Medulla oblongata (tissue), 1 donor: ENCODE measurements at regions not wholly inside any gene's neighbourhood (a gene's known extent, or its start where the extent isn't known, plus 50 kb on each side); places are given as distances from the start of the nearest gene placed in this dataset.

ENCODE experiments used
- DNase-seq: peaks from one replicate; pipeline ENCODE4 v3.0.0-alpha.2; 2015; ENCODE audit errors: extremely low spot score

- no peak for DNase-seq
Measured at GRCh38 chr1:25081496-25081895, 150.8 kb downstream of the SYF2 start.

GRCh38 chr1:25080294-25081209 is 150.5 kb upstream of the RUNX3 start:
- peak; percentile 56 for DNase-seq

- DNase-seq, result no peak
Measured at GRCh38 chr1:25079048-25079447, 149.0 kb upstream of the RUNX3 start.

DNA sequence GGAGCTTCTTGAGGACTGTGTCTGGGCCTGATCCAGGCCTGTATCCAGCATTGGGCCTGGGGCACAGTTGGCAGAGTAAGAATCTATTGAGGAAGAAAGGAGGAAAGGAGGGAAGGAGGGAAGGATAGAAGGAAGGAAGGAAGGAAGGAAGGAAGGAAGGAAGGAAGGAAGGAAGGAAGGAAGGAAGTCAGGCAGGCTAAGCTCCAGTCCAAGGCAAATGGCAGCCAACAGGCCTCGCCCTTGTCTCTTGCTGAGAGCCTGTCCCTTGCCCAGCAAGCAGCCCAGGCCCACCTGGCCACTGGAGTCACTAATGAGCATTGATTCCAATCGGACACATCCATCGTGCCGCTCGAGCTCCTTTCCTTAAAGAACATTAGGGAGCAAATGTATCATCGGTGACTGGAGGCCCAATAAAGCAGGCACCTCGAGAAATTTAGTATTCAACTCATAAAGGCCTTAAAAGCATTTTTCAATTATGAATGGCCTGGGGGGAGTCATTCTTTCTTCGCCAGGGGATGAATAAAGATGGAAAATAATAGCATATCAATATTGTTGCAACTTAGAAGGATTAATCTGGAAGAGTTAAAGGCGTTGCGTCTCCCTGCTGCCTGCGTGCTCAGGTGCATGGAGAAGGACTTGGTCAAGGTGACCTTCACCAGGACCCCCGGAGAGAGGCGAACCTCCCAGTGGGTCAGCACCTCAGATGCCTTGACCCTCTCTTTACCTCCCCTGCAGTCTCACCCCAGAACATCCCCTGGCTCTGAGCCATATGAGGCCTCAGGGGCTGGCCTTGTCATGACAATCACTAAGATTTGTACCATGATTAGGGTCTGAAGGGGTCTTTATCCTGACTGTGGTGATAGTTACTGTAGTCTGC is 144.5 kb upstream of the RUNX3 start:
- no peak for DNase-seq

- no peak for DNase-seq
Measured at GRCh38 chr1:25073640-25074270, 143.7 kb upstream of the RUNX3 start.

DNA sequence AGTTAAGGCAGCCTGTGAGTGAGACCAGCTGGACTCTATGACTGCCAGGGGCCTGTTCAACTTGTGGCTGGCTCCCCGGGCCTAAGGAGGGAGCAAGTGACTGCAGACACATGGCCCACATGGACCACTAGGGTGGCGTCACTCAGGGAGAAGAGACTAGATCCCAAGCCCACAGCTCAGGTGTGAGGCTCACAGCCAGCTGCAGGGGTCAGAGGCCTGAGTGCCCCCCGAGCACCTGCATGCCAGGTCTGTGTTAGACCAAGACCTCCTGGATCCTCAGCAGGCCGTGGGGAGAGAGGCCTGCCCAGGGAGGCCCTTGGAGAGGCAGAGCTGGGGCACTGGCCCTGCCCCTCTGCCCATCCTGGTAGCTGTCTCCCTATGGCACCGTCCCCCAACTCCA is 142.4 kb upstream of the RUNX3 start:
- DNase-seq, result no peak

DNA sequence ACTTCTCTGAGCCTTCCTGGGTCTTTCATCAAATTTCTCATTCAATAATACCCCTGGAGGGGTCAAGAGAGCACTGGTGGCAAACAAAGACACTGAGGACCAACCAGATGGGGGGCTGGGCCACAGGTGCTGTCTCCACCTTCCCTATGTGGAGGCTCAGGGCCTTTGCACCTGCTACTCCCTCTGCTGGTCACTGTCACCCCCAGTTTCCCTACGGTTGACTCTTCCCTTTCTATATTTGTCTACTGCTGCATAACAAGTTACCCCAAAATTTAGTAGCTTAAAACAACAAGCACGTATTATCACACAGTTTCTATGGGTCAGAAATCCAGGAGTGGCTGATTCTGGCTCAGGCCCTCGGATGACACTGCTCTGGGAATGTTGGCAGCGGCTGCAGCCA is 138.8 kb upstream of the RUNX3 start:
- DNase-seq, result no peak

- no peak for DNase-seq
Measured at GRCh38 chr1:25068316-25068715, 138.2 kb upstream of the RUNX3 start.

DNA sequence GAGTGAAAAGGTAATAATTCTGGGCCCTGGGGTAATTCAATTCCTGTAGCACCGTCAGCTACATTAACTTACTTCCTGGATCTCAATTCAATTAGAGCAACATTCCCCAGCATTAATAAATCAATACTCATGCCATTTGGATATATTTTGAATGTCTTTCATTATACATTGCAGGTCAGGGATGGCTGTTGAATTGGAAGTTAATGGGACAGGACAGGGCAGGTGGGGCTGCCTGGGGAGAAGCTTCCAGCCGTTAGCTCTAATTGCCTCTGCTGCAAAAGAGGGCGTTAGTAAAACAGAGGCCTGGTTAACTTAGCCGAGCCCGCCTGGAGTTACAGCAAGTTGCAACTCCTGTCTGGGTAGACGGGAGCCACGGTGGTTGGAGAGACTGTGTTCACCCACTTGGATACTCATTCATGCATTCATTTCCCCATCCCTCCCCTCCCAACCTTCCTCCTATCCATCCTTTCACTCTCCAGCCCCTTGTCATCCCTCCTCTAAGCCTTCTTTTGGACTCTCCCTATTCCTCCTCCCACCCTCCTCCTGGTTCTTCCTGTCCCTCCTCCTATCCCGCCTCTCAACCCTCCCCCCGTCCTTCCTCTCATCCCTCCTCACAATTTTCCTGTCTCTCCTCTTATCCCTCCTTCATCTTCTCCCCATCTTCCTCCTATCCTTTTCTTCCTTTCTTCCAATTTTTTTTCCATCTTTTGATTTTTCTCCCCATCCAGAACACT is 137.6 kb upstream of the RUNX3 start:
- DNase-seq, result no peak

DNA sequence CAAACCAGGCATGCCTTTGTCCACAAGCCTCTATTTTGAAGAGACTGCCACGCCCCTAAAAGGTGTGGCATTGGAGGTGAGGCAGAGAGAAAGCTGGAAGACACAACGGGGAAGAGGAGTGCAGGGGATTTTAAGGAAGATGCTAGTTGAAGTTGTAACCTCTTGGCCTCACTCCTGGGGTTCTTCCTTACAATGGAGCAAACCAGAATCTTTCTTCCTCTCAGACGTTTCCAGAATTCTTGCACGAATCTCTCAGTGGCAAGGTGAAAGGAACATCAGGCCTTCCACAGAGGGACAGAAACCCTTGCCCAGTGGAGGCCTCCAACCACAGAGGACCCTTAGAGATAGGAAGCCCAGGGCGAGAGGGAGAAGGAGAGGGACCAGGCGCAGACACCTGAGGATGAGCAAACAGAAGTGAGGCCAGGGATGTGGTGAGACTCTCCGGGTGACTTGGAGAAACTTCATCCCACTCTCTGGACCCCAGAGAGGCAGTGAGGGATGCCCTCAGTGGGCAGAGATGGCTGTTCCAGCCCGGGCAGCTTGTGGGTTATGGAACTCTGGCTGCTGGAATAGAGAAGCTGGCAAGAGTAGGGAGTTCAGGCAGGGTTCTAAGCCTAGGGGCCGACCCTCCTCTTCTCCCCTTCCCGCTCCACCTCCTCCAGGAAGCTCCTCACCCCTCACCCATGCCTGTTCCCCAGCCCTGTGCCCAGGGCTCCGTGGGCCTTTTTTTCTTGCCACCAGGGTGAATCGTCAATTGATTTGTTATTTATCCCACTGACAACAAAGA is 136.8 kb upstream of the RUNX3 start:
- no peak for DNase-seq

DNA sequence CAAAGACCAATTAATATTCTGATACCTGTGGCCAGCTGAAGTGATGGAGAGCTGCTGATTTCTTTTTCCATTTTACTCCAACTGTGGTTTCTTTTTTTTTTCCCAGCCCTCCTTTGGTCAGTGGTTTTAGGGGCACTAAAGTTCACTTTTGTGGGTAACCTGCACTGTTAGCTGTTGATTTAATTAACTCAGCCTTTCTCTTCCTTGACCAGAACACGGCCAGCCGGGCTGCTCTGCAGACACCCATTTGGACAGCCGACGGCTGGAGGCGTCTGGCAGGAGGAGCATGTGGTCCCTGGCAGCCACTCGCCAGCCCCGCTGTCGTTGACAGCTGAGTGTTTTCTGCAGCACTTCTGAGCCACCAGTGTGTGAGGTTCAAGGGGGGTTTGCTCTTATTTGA is 136.2 kb upstream of the RUNX3 start:
- DNase-seq, result no peak

DNA sequence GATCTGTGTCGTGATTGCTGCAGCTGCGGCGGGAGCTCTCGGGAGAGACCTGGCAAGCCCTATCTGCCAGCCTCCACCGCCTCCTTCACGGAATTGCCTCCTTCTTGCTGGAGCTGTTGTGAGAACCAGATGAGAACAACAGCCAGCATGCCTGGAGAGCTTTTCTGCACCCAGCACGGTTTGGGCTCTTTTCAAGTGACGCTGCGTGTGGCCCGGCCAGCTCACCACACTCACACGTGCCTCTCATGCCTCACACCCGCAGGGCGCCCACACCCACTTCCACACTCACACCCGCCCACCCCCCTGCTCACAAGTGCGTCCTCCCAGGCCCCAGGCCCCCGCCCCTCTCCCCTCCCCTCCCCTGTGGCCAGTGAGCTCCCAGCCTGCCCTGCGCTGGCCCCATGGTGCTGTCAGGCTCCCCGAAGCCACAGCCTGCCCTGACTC is 135.7 kb upstream of the RUNX3 start:
- DNase-seq, result no peak

DNA sequence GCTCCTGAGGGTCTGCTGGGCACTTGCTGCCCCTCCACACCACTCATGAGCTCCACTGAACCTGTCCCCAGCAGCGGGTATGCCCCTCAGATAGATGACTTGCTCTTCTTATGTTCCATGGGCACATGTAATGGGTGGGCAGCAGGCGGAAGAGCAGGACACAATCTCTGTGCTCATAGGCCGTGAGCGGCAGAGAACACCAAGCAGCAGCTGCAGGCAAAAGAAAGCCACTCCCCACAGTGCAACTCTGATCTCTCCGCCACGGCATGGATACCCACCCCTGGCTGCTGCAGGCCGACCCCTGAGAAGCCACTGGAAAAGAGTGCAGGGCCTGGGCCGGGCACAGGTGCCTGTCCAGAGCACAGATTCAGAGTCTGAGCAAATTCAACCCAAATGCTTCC is 135.2 kb upstream of the RUNX3 start:
- no peak for DNase-seq

DNA sequence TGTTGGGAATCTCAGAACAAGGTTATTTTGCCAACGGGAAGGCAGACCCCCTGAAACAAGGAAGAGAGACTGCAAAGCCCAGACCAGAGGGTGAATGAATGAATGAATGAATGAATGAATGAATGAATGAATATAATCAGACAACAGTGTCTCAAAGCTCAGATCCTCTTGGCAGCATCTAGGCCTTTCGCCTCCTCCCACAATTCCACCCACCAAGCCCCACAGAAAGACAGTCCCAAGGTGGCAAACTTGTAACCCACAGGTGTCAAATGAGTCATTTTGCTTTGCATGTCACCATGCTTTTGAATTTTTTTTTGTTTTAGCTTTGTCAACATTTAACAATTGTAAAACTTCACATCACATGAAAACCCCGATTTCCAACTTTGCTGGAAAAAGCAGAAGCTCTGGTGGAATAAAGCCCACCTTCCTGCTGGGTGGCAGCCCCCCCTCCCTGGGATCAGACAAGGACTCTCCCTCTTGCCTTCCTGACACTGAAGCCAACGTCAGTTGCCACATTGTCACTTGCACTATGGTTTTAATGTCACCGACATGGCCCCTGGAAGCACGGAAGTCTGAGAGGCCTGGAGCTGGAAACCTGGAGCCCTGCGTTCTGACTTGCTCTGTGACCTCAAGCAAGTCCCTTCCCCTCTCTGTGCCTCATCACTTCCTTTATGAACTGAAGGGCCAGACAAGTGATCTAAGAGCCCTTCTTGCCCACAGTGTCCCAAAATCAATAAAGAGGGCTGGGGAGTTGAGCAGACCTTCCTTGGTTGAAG is 134.6 kb upstream of the RUNX3 start:
- DNase-seq, result no peak

- DNase-seq, result no peak
Measured at GRCh38 chr1:25063591-25064416, 133.7 kb upstream of the RUNX3 start.

DNA sequence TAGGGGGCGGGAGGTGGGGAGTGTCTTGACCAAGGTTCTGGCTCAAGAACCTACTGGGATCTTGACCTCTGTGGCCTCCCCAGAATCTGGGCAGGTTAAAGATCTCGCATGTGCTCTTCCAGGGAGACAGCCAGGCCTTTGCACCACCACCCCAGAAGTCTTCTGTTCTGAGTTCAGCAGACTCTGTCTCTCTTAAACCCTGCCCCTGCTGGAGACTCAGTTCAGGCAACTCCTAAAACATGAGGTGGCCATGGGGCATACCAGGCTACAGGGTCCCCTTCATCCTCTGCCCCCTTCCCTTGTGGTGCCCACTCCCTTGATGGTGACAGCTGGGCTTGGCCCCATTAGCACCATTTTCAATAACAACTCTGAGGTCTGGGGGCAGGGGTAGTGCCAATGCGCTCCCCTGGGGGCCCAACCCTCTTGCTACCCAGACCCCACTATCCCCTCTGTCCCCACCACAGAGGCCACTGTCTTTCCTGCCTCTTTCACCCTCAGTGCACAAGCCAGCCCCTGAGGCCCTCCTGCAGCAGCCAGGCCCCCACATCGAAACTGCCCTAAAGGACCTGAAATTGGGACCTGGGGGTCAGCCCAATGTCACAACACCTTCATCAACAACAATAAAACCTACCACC is 132.7 kb upstream of the RUNX3 start:
- no peak for DNase-seq

DNA sequence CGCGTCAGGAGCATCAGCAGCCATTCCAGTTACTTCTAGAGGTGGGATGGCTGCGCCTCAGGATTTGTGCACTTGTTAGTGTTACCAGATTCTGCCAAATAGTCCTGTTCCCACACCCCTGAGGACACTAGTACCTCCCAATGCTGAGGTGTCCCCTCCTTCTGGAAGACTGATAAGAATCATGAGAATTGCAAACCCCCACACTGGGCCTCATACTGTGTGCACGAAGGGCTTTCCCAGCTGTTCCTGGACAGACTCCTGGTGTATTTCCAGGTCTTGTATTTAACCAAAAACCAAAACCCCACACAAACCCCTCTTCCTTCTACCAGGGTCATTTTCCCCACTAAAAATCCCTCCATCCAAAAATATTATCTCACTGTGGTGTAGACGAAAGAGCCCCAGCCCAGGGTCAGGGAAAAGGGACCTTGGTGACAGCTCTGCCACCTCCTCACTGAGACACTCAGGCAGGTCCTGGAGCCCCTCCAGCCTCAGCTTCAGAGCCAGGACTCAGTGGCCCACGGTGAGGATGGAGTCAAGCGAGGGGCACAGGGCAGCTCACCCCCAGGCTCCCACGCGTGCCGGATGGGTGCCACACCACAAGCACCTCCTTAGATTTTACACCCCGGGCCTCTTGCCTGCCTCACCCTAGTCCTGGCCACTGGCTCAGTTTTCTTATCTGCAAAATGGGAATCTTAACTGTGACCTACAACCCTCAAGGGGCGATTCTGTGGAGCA is 131.4 kb upstream of the RUNX3 start:
- DNase-seq, result no peak

GRCh38 chr1:25057188-25057587 is 127.1 kb upstream of the RUNX3 start:
- no peak for DNase-seq
